ENCODE measurements at regions not wholly inside any gene's neighbourhood (a gene's known extent, or its start where the extent isn't known, plus 50 kb on each side); places are given as distances from the start of the nearest gene placed in this dataset.
"Not testable (repeated sequence)": the region's sequence is repeated elsewhere in the genome, so short reads cannot be mapped to it uniquely, and the experiment has no call there.

DNA sequence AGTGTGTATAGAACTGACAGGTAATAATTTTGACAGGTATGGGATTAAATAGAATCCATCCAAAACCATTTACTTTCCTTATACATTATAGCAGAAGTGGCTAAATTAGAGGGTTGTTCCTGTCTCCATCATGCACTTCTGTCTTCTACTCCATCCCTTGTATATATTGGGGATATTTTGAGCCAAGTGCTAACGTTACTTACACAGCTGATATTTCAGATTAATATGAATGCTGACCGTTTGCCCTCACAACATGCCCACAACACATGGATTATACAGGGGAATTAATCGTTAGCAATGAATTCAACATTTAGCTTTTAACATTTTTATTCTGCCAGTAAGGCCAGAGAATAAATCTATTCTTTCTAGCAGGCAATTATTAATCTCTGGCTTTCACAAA lies 1125.0 kb upstream of the FAM98A start:
- DNase-seq (ENCODE audit: low spot score) = no peak

DNA sequence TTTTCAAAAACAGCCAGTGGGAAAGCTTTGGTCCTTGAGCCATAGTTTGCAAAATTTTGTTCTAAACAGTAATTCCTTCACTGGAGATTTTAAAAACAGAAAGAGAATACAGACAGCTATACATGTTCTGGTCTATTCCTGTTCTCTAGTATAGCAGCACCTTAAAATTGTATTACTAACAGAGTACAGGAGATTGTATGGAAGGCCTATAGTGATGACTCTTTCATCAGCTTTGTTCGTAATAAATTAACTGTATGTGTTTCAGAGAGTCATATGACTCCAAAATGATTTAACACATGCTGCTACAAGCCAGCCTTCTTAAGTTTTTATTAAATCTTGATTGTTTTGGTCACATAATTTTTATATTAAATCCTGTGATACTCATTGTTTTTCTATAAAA lies 1124.6 kb upstream of the FAM98A start:
- DNase-seq (ENCODE audit: low spot score) = no peak

DNA sequence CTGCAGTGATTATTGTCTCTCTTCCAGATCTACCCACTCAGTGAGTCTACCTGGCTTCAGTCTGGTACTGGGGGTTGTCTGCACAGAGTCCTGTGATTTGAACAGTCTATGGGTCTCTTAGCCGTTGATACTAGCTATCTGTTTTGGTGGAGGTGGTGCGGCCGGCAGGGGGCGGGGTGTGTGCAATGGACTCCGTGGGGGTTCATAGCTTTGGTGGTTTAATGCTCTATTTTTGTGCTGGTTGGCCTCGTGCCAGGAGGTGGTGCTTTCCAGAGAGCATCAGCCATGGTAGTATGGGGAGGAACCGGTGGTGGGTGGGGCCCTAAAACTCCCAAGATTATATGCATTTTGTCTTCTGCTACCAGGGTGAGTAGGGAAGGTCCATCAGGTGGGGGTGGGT lies 1120.1 kb upstream of the FAM98A start:
- DNase-seq (ENCODE audit: low spot score) = no peak

DNA sequence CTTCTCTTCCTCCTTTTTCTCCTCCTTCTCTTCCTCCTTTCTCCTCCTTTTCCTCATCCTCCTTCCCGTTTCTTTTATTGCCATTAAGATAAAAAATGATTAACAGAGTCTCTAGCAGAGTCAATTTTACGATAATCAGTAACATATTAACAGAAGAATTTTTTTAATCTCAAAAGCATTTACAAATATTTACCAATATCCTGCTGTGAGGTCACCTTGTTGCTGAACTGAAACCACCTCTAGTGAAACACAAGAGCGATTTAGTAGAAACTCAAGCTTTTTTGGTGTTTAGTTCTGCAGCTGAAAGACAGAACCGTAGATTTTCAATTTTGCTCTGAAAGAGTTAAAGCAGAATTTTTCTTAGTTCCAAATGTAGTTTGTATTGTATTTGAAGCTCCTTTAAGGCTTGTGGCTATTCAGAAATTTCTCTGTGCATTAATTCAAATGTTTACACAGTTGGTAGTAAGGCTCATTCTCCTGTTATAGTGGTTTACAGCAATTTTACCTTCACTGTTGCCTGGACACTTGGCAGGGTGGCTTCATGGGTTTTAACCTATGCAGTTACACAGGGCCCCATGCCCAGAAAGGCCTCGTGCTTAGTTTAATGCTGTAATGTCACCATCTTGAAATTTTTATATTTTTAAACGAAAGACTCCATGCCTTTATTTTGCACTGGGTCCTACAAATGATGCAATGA lies 1106.6 kb upstream of the FAM98A start:
- DNase-seq (ENCODE audit: low spot score) = no peak

DNA sequence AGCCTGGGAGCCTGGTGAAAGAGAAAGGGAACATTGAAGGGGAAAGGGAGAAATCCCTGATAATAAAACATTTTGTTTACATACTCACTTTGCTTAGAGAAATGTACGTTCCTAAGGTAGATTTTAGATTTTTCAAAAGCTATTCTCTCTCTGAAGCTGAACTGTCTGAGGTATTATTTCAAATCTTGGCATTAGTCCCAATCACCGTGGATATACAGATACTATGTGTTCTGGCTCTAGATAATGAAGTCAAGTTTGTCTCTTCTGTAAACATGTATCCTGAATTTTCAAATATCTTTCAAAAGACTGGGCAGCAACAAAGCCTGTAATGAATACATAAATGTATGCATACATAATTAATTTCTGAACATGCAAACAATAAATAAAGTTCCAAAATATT lies 1104.2 kb upstream of the FAM98A start:
- DNase-seq (ENCODE audit: low spot score) = no peak

DNA sequence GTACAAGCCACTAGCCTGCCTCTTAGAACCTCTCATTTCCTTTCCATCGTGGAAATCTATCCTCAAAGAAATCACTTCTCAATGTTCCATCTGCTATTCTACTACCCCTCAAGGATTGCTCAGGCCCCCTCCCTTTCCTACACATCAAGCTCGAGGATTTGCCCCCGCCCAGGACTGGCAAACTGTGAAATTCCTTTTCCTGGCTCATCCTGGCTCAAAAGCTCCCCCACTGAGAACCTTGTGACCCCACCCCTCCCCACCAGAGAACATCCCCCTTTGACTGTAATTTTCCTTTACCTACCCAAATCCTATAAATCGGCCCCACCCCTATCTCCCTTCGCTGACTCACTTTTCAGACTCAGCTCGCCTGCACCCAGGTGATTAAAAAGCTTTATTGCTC lies 1103.3 kb upstream of the FAM98A start:
- not testable (repeated sequence) for DNase-seq (ENCODE audit: low spot score)

DNA sequence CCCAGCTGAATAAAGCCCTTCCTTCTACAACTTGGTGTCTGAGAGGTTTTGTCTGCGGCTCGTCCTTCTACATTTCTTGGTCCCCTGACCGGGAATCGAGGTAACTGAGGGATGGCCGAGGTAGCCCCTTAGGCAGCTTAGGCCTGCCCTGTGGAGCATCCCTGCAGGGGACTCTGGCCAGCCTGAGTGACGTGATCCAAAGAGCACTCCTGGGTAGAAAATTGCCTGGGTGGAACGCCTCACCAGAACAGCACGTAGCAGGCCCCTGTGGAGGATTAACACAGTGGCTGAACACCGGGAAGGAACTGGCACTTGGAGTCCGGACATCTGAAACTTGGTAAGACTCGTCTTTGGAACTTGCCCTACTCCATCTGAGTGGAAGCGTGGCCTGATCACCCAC lies 1078.5 kb upstream of the FAM98A start:
- not testable (repeated sequence) for DNase-seq (ENCODE audit: low spot score)

DNA sequence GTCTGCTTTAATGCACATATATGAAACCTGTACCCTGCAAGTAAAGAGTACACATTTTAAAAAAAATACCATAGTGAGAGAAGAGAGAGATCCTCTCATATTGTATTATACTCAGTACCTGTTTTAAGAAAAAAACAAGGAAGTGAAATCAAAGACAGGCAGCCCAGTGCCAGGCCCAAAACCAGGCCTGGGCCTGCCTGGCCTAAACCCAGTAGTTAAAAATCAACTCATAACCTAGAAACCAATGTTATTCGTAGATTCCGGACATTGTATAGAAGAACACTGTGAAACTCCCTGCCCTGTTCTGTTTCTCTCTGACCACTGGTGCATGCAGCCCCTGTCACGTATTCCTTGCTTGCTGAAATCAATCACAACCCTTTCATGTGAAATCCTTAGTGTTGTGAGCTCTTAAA lies 1078.0 kb upstream of the FAM98A start:
- DNase-seq (ENCODE audit: low spot score) = not testable (repeated sequence)

DNA sequence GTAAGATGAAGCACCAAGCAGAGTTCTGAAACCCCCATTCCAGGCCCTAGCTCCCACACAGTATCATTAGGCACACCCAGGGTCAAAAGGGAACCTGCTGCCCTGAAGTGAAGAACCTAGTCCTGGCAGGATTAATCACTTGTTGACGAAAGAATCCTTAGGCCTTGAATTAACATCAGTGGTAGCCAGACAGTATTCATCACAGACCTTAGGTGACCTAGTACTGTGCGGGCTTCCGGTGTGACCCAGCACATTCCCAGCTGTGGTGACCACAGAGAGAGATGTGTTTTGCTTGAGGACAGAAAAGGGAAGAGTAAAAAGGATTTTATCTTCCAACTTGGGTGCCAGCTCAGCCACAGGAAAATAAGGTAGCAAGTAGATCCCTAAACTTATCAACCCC lies 1071.4 kb upstream of the FAM98A start:
- DNase-seq (ENCODE audit: low spot score) = no peak

DNA sequence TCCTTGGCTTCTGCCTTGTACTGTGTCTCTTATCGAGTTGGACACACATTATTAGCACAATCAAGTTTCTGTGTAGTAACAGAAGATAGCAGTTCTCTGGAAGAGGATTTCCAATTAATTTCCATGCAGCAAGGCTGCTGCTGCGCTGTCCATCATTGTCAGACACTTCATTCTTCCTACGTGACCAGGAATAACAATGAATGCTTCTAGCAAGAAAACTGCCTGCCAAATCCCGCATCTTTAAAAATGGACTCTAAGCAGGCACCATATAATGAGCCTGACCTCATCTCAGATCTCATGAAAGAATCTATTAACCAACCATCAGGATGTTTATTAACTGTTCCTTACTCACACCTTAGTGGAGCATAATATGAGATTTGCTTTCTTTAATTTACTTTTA lies 1067.7 kb upstream of the FAM98A start:
- no peak for DNase-seq (ENCODE audit: low spot score)

DNA sequence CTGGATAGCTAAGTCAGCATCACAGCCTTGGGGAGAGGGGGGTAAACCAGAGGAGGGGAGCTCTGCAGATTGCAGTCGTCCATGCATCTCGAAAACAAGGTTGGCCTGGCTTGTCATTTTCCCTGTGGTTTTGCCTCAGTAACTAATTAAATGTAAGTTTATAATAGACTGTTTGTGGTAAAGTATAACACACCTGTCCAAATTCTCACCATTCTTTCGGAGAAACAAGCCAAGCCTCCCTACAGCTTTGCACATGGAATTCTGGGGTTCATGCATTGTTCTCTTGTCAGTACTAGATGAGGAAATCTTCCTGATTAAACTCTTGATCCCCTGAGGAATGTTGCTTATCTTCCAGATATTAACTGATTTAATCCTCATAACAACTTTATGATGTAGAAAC lies 1065.2 kb upstream of the FAM98A start:
- DNase-seq (ENCODE audit: low spot score) = no peak

DNA sequence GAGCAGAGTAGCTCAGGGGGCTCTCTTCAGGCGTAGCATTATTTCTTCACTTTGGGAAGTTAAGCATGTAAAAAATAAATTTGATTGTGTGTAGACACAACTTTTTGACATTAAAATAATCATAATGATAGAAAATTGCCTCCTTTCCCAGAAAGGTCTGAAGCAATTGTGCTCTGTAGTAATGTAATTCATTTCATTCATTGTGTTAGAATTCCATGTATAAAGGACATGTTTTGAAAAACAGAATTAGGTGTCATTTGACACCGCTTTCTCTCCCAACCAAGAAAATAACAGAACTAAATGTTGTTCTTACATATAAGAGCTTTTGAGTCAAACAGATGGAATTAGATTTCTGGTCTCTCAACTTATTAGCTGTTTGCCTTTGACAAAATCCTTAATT lies 1064.2 kb upstream of the FAM98A start:
- no peak for DNase-seq (ENCODE audit: low spot score)

DNA sequence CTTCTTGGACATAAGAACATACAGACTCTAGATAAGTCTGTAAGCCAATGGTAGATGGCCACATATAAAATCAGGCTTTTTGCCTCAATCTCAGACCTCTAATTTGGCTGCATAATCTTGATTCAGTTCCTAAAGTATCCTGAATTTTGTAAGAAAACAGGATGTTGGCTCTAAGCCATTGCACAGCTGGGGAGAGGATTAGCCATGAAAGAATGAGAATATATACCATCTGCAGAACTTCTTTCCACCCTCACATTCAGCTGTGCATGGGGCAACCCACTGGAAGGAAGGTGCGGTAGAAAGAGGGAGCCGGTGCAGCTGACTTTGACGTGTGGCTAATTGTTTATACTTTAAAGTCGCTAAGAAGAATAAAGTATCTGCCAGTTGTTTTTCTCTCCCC lies 1061.6 kb upstream of the FAM98A start:
- no peak for DNase-seq (ENCODE audit: low spot score)

DNA sequence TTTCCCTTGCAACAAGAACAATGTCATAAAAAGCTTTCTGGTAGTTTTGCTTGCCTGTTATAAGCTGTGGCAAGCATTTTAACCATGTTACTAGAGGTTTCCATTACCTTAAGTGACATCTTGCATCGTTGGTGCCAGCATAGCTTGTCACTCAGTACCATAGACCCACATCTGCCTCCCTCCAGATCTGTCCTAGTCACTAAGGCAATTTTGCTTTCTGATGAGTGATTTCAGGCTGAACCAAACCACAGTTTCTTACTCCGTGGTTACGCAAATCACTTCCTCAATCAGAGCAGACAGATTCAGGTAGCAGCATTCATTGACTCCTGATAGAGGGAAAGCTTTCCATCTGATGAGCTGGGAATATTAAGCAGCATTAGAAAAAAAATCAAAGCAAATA lies 1057.5 kb upstream of the FAM98A start:
- no peak for DNase-seq (ENCODE audit: low spot score)

DNA sequence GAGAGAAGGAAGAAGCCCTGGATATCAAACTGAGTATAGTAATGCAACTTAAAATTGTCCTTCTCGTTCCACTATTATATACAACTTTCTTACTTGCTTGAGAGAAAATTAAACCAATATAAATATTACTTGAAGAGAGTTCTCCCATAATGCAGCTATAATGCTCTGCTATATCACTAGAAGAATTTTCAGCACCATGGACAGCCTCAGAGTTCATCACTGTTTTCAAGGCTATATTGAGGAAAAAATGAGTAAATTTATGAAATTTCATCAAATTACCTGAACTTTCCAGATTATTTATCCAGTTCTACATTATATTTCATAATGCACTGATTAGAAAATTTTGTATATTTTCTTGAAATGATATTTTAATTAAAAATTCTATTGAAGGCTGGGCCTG lies 1053.5 kb upstream of the FAM98A start:
- no peak for DNase-seq (ENCODE audit: low spot score)

DNA sequence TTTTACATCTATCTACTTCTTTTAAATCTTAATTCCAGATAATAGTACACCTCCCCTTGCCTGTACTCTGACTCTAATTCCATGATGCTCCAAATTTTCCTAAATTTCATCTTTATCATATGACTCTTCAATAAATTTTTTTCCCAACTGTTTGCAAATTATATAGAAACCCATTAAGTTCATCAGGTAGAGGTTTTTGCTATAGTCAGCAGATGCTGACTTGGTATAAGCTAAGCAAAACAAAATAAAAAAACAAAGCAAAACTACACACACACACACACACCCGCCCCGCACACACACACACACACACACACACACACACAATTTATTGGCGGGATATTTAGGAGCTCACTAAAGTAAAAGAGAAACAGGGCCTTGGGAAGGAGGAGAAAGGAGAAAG lies 1047.8 kb upstream of the FAM98A start:
- no peak for DNase-seq (ENCODE audit: low spot score)

DNA sequence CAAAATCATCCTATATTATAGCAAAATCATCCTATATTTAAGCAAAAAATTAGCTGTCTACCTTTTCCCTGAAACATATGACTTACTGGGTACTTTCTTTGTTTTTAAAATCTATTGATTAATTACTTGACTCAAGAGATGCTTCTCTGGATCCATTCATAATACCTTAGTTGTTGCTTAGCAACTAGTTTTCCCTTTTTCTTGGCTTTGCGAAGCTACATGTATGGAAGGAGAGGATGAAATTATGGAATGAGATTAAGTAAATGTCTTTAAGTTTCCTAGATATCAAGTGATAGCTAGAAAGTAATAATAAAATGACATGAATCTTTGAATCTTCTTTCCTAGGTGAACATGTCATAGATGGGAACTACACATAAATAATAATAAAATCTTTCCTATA lies 1033.2 kb upstream of the FAM98A start:
- no peak for DNase-seq (ENCODE audit: low spot score)

DNA sequence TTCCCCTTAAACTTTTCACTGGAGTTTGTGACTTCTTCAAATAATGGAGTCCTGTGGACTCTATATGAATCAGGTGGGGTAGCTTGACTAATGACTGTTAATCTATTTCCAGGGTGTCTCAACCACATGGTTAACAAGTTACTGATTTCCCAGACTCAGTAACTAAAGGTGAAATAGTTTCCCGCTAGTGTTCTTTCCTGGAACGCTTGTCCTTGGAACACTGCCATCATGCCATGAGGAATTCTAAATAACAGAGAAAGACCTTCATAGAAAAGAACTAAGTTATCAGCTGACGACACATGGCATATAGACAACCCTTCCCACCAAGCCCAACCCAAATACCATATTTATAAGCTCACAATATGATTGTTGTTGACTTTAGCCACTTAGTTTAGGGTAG lies 1027.9 kb upstream of the FAM98A start:
- no peak for DNase-seq (ENCODE audit: low spot score)

DNA sequence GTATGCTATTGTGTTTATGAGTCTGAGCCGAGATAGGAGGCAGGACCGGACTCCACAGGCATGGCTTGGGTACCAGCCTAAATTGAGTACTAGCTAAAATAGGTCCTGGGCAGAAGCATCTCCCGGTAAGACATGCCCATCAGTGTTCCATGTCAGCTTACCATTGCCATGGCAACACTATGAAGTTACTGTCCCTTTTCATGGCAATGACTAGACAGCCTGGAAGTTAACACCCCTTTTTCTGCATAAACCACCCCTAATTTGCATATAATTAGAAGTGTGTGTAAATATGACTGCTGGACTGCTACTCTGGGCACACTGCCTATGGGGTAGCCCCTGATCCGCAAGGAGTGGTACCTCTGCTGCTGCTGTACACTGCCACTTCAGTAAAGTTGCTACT lies 1005.1 kb upstream of the FAM98A start:
- no peak for DNase-seq (ENCODE audit: low spot score)

DNA sequence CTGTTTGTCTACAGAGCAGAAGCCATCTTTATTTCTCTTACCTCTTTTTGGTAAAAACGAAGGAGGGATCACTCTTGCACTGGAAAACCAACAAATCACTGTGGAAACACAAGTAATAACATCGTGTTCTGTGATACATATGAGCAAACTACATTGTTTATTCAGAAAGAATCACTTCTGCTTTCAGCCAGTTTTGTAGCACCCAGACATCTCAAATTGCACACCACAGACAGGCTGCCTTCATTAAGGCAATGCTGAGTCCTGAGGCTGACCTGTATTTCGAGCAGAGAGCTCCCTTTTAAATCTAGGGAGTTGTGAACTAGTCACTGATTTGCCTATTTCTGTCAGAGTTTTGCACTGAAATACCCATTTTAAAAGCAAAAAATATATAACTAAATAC lies 1003.2 kb upstream of the FAM98A start:
- DNase-seq (ENCODE audit: low spot score) = no peak

DNA sequence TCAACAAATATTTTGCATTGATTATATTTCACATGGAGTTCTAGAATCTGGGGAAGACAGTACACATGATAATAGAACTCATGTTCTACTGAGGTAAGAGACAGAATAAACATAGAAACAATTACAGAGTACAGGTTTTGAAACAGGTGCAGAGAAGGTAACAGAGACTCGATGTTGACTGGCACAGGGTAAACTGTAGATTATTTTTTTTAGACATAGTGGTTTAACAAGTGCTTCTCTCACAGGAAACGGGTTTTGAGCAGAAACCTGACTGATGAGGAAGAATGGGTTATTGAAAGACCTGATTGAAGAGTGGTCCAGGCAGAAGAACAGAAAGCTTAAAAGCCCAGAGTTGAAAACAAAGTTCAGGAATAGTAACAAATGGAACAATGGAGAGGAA lies 1002.5 kb upstream of the FAM98A start:
- no peak for DNase-seq (ENCODE audit: low spot score)

DNA sequence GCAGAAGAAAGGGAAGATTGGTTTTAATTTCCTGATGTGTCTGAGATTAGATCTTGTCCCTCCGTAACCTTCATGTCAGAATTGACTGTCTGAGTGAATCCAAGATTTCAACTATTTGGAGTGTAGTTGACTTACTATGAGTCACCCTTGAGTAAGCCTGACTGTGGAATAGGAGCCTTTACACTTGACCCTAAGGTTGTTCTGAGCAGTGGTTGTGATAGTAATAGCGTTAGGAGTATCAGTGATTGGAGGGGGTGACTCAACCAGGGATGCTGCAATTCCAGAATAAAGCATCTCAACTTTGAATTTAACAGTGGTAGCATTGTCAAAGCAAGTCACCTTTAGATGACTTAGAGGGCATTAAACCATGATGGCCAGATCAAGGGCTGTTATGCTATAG lies 979.5 kb upstream of the FAM98A start:
- no peak for DNase-seq (ENCODE audit: low spot score)

DNA sequence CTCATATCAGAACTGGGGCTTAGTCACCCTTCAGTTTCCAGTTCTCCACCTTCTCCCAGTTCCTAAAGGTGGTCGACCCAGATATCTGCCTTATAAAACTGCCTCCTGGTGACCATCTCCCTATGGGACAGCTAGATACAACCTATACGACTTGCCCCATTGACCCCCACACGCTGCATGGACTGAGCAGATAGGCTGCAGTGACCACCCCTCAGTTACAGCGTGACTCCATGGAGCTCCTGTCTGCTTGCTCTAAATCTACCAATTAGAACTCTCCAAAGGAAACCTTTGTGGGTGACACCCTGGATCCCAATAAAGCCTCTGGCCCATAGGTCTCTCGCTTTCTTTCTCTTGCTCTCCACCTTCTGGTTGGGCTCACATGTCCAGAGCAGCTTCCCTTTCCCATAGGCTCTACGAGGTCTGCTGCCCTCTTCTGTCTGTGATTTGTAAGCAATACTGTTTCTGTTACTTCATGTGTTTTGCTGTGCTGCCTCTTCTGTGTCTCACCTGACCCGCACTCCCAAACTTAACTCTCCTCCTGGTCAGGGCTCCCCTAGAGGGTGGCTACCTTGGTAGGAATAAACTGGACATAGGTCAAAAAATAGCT lies 971.3 kb upstream of the FAM98A start:
- no peak for DNase-seq (ENCODE audit: low spot score)

DNA sequence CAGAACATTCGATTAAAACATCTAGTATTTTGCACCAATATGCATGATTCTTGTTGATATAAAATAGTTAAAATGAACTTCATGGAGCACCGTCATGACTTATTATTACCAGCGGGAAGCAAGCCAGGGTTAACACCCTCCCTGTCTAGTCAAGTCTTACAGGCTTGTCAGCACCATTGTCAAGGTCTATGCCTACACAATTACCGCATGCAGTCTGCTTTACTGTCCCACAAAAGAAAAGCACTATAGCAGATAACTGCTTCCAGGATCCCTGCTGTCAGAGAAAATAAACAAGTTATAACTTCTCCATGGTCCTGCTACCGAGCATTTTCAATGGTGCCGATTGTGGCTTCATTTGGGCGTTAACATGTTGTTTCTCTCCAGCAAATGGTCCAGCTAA lies 968.0 kb upstream of the FAM98A start:
- DNase-seq (ENCODE audit: low spot score) = no peak

All from ureter (tissue), 1 donor.